IPS-18c (cell line): ENCODE measurements at regions not wholly inside any gene's neighbourhood (a gene's known extent, or its start where the extent isn't known, plus 50 kb on each side); places are given as distances from the start of the nearest gene placed in this dataset.

Experiments
- H3K4me3 ChIP-seq: 2 replicates; pipeline ENCODE4 v1.7.0; 2013; ENCODE audit warnings: low read depth, mild to moderate bottlenecking, low read length, moderate library complexity; ENCODE audit not compliant: insufficient read depth
- H3K9me3 ChIP-seq: one replicate; pipeline ENCODE4 v1.6.1; 2013; ENCODE audit warnings: mild to moderate bottlenecking, low read length, moderate library complexity; ENCODE audit not compliant: control insufficient read depth, insufficient read depth

GRCh38 chr1:163797816-163798215 is 476.1 kb downstream of the NUF2 start:
- Histone ChIP-seq H3K9me3 (no peaks in the 10 kb centered on the region), H3K4me3 (no peak overlapping the region)

- no peak overlapping the region for H3K4me3 ChIP-seq
- no peaks in the 10 kb centered on the region for H3K9me3 ChIP-seq
Observed at GRCh38 chr1:163799190-163799805, 477.5 kb downstream of the NUF2 start.

- Histone ChIP-seq H3K4me3 (no peak overlapping the region), H3K9me3 (no peaks in the 10 kb centered on the region)
Observed at GRCh38 chr1:163807331-163808049, 485.7 kb downstream of the NUF2 start.

GRCh38 chr1:163813251-163813650 is 491.5 kb downstream of the NUF2 start:
- H3K9me3 ChIP-seq = no peaks in the 10 kb centered on the region

GRCh38 chr1:163820226-163820625 is 498.5 kb downstream of the NUF2 start:
- Histone ChIP-seq H3K4me3 (no peak overlapping the region), H3K9me3 (no peaks in the 10 kb centered on the region)

More at GRCh38 chr1:163813251-163813650, 491.5 kb downstream of the NUF2 start:
- H3K4me3 ChIP-seq = no peak overlapping the region

- H3K9me3 ChIP-seq = no peaks in the 10 kb centered on the region
- no peak overlapping the region for H3K4me3 ChIP-seq
Observed at GRCh38 chr1:163820766-163821165, 499.0 kb downstream of the NUF2 start.

- Histone ChIP-seq H3K9me3 (no peaks in the 10 kb centered on the region), H3K4me3 (no peak overlapping the region)
Observed at GRCh38 chr1:163821679-163822078, 499.9 kb downstream of the NUF2 start.

- no peaks in the 10 kb centered on the region for H3K9me3 ChIP-seq
- H3K4me3 ChIP-seq = no peak overlapping the region
Observed at GRCh38 chr1:163823017-163823416, 501.3 kb downstream of the NUF2 start.

GRCh38 chr1:163824006-163824405 is 502.3 kb downstream of the NUF2 start:
- Histone ChIP-seq H3K4me3 (no peak overlapping the region), H3K9me3 (no peaks in the 10 kb centered on the region)

GRCh38 chr1:163824490-163824889 is 502.7 kb downstream of the NUF2 start:
- H3K9me3 ChIP-seq = no peaks in the 10 kb centered on the region
- H3K4me3 ChIP-seq = no peak overlapping the region

GRCh38 chr1:163826500-163826899 is 504.7 kb downstream of the NUF2 start:
- no peak overlapping the region for H3K4me3 ChIP-seq

GRCh38 chr1:163834778-163835177 is 513.0 kb downstream of the NUF2 start:
- no peaks in the 10 kb centered on the region for H3K9me3 ChIP-seq
- no peak overlapping the region for H3K4me3 ChIP-seq

More at GRCh38 chr1:163826500-163826899, 504.7 kb downstream of the NUF2 start:
- no peaks in the 10 kb centered on the region for H3K9me3 ChIP-seq

GRCh38 chr1:163836481-163836880 is 514.7 kb downstream of the NUF2 start:
- Histone ChIP-seq H3K9me3 (no peaks in the 10 kb centered on the region), H3K4me3 (no peak overlapping the region)

- no peak overlapping the region for H3K4me3 ChIP-seq
- no peaks in the 10 kb centered on the region for H3K9me3 ChIP-seq
Observed at GRCh38 chr1:163837206-163837605, 515.5 kb downstream of the NUF2 start.

GRCh38 chr1:163842571-163842970 is 520.8 kb downstream of the NUF2 start:
- H3K9me3 ChIP-seq = no peaks in the 10 kb centered on the region
- H3K4me3 ChIP-seq = no peak overlapping the region

GRCh38 chr1:163844459-163844858 is 522.7 kb downstream of the NUF2 start:
- no peaks in the 10 kb centered on the region for H3K9me3 ChIP-seq
- no peak overlapping the region for H3K4me3 ChIP-seq

- Histone ChIP-seq H3K4me3 (no peak overlapping the region), H3K9me3 (no peaks in the 10 kb centered on the region)
Observed at GRCh38 chr1:163845279-163845678, 523.5 kb downstream of the NUF2 start.

- Histone ChIP-seq H3K9me3 (no peaks in the 10 kb centered on the region), H3K4me3 (no peak overlapping the region)
Observed at GRCh38 chr1:163863731-163864130, 542.0 kb downstream of the NUF2 start.

GRCh38 chr1:163864207-163864606 is 542.5 kb downstream of the NUF2 start:
- H3K9me3 ChIP-seq = no peaks in the 10 kb centered on the region
- H3K4me3 ChIP-seq = no peak overlapping the region
